ENCODE measurements at regions not wholly inside any gene's neighbourhood (a gene's known extent, or its start where the extent isn't known, plus 50 kb on each side); places are given as distances from the start of the nearest gene placed in this dataset.

GRCh38 chr3:72582211-72582878 is 265.9 kb downstream of the SHQ1 start:
- no peak for DNase-seq (ENCODE audit: low read depth)
- no peak for TF ChIP-seq MAX (IDR thresholded peaks at IDR 0.05; ENCODE audit: low read depth, low read length)
- no peak for TF ChIP-seq CTCF (IDR thresholded peaks at IDR 0.05; ENCODE audit: low read depth, low read length)
- TF ChIP-seq POLR2A (IDR thresholded peaks at IDR 0.05; ENCODE audit: extremely low read depth, insufficient read length) = no peak
- no peak for TF ChIP-seq MYC (IDR thresholded peaks at IDR 0.05; ENCODE audit: low read depth, low read length)
- no peak overlapping the region for H3K4me3 ChIP-seq (ENCODE audit: low read depth, low read length)

GRCh38 chr3:72580900-72581299 is 267.3 kb downstream of the SHQ1 start:
- H3K4me3 ChIP-seq (ENCODE audit: low read depth, low read length) = no peak overlapping the region
- TF ChIP-seq MAX (IDR thresholded peaks at IDR 0.05; ENCODE audit: low read depth, low read length) = no peak
- TF ChIP-seq POLR2A (IDR thresholded peaks at IDR 0.05; ENCODE audit: extremely low read depth, insufficient read length) = no peak
- no peak for TF ChIP-seq MYC (IDR thresholded peaks at IDR 0.05; ENCODE audit: low read depth, low read length)
- DNase-seq (ENCODE audit: low read depth) = no peak

- no peak overlapping the region for H3K4me3 ChIP-seq (ENCODE audit: low read depth, low read length)
- TF ChIP-seq CTCF (IDR thresholded peaks at IDR 0.05; ENCODE audit: low read depth, low read length) = no peak
- no peak for TF ChIP-seq MAX (IDR thresholded peaks at IDR 0.05; ENCODE audit: low read depth, low read length)
- no peak for TF ChIP-seq POLR2A (IDR thresholded peaks at IDR 0.05; ENCODE audit: extremely low read depth, insufficient read length)
- no peak for TF ChIP-seq MYC (IDR thresholded peaks at IDR 0.05; ENCODE audit: low read depth, low read length)
- no peak for DNase-seq (ENCODE audit: low read depth)
These were observed 267.9 kb downstream of the SHQ1 start for GRCh38 chr3:72580246-72580756.

- DNase-seq (ENCODE audit: low read depth) = no peak
- H3K4me3 ChIP-seq (ENCODE audit: low read depth, low read length) = no peak overlapping the region
- no peak for TF ChIP-seq MYC (IDR thresholded peaks at IDR 0.05; ENCODE audit: low read depth, low read length)
These were observed 268.5 kb downstream of the SHQ1 start for GRCh38 chr3:72579581-72580245.

GRCh38 chr3:72579191-72579580 is 269.1 kb downstream of the SHQ1 start:
- H3K4me3 ChIP-seq (ENCODE audit: low read depth, low read length) = no peak overlapping the region
- no peak for TF ChIP-seq MYC (IDR thresholded peaks at IDR 0.05; ENCODE audit: low read depth, low read length)
- TF ChIP-seq MAX (IDR thresholded peaks at IDR 0.05; ENCODE audit: low read depth, low read length) = no peak
- no peak for DNase-seq (ENCODE audit: low read depth)

- TF ChIP-seq CTCF (IDR thresholded peaks at IDR 0.05; ENCODE audit: low read depth, low read length) = no peak
- no peak for TF ChIP-seq MYC (IDR thresholded peaks at IDR 0.05; ENCODE audit: low read depth, low read length)
- TF ChIP-seq POLR2A (IDR thresholded peaks at IDR 0.05; ENCODE audit: extremely low read depth, insufficient read length) = no peak
- no peak for TF ChIP-seq MAX (IDR thresholded peaks at IDR 0.05; ENCODE audit: low read depth, low read length)
- H3K4me3 ChIP-seq (ENCODE audit: low read depth, low read length) = no peak overlapping the region
- no peak for DNase-seq (ENCODE audit: low read depth)
These were observed 271.1 kb downstream of the SHQ1 start for GRCh38 chr3:72577190-72577589.

GRCh38 chr3:72576563-72576962 is 271.7 kb downstream of the SHQ1 start:
- TF ChIP-seq MAX (IDR thresholded peaks at IDR 0.05; ENCODE audit: low read depth, low read length) (no peak), MYC (IDR thresholded peaks at IDR 0.05; ENCODE audit: low read depth, low read length) (no peak), CTCF (IDR thresholded peaks at IDR 0.05; ENCODE audit: low read depth, low read length) (no peak), POLR2A (IDR thresholded peaks at IDR 0.05; ENCODE audit: extremely low read depth, insufficient read length) (no peak)
- no peak for DNase-seq (ENCODE audit: low read depth)
- H3K4me3 ChIP-seq (ENCODE audit: low read depth, low read length) = no peak overlapping the region
